Posterior vena cava (tissue), 2 donors: ENCODE measurements at regions not wholly inside any gene's neighbourhood (a gene's known extent, or its start where the extent isn't known, plus 50 kb on each side); places are given as distances from the start of the nearest gene placed in this dataset.
"Not testable (repeated sequence)": the region's sequence is repeated elsewhere in the genome, so short reads cannot be mapped to it uniquely, and the experiment has no call there.

ENCODE experiments used
- DNase-seq: peaks from one replicate; pipeline ENCODE4 v3.0.0-alpha.2; 2020; ENCODE audit warnings: low spot score
- intact Hi-C, 2 donors: fragments of 100-400 bp; cut with DNase I; formaldehyde crosslinking; loops; one replicate each; pipeline versions ENCODE4 v1.14.1 to v1.14.2; 2022 to 2023
- donor health status: DM: yes; HTN: yes; CAD: no.
- donor health status: DM: yes; HTN: yes; CAD: no.

DNA sequence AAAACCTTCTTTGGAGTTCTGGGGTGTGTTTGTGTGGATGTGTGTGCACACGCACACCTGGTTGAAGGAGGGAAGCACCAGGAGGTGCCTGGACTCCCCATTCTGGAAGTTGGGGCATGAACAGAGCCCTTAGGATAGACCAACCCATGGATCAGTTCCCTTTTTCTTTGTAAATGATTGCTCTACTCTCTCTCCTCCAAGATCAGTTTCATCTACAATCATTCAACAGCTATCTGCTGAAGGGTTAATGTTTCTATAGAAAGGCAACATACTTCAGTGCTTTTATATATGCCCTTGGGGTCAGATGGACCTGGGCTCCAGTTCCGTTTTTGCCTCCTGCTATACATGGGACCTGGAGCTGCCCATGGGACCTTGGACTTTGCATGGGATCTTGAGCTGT, 352.1 kb upstream of the CFAP20DC start:
- no peak for DNase-seq
- intact Hi-C loops, result no loop called here

- intact Hi-C loops, result no loop called here
Measured at GRCh38 chr3:59392116-59392515, 342.3 kb upstream of the CFAP20DC start.

DNA sequence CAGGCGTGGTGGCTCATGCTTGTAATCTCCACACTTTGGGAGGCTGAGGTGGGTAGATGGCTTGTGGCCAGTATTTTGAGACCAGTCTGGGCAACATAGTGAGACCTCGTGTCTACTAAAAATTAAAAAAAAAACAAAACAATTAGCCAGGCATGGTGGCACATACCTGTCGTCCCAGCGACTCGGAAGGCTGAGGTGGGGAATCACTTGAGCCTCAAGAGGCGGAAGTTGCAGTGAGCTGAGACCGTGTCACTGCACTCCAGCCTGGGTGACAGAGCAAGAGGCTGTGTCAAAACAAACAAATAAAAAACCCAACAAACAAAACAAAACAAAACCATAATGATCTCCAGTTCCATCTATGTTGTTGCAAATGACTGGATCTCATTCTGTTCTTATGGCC, 341.3 kb upstream of the CFAP20DC start:
- DNase-seq, result no peak
- intact Hi-C loops, result no loop called here

More at GRCh38 chr3:59392116-59392515, 342.3 kb upstream of the CFAP20DC start:
- DNase-seq, result no peak

DNA sequence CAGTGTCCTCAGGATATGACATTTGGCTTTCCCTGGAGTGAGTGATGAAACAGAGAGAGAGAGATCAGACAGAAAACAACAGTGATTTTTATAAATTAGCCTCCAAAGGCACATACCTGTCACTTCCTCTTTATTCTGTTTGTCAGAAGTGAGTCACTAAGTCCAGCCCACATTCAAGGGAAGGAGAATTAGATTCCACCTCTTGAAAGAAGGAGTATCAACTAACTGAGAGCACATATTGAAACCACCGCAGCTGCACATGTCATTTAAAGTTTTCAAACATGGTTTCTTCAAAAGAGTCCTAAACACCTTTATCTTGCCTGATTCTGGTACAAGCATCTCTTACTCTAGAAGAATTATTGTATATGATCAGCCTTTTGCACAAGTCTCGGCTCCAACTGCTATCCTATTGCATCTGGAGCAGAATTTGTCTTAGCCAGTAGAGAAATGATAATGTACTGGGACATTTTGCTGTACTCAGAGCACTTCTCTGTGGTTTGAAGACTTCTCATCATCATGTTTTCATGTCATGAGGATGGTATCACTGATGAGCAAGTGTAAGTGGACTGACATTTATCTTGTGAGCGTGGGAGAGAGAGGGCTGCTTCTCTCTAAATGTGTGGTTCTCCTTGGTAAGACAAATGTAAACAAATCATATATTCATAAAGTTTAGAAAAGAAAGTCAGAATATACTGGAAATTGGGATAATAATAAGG, 338.9 kb upstream of the CFAP20DC start:
- DNase-seq, result no peak
- intact Hi-C loops, result no loop called here

DNA sequence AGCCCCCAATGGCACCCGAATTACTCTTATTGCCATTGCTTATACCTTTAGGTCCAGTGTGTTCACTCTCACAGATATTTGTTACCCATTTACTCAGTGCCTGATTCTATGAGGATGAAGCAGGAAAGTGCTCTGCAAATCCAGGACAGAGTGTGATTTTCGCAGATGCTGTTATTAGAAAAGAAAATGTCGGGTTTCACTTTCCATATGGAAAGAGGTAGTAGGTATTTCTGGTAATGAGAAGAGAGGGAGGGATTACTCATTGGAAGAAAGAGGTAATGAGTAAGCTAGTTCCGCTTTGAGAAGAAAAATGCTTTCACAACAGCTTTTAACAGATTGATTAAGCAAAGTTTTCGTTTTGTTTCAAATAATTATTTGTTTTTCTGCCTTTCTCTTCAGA, 336.3 kb upstream of the CFAP20DC start:
- no peak for DNase-seq
- intact Hi-C loops, result no loop called here

DNA sequence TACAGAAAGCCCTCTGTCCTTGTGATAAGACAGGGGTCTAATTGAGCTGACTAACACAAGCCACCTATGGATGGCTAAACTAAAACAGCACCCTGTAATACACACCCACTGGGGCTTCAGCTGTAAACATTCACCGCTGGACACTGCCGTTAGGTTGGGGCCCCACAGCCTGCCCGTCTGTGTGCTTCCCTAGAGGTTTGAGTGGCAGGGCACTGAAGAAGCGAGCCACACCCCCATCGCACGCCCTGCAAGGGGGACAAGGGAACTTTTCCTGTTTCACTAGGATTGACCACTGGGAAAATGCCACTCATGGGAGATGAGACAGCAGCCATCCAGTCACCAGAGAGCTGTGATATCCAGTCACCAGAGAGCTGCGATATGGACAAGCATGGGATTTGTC, 335.7 kb upstream of the CFAP20DC start:
- DNase-seq, result no peak
- intact Hi-C loops, result no loop called here

- intact Hi-C loops, result no loop called here
- no peak for DNase-seq
Measured at GRCh38 chr3:59381282-59381681, 331.5 kb upstream of the CFAP20DC start.

- DNase-seq, result no peak
- intact Hi-C loops, result no loop called here
Measured at GRCh38 chr3:59380146-59380545, 330.3 kb upstream of the CFAP20DC start.

DNA sequence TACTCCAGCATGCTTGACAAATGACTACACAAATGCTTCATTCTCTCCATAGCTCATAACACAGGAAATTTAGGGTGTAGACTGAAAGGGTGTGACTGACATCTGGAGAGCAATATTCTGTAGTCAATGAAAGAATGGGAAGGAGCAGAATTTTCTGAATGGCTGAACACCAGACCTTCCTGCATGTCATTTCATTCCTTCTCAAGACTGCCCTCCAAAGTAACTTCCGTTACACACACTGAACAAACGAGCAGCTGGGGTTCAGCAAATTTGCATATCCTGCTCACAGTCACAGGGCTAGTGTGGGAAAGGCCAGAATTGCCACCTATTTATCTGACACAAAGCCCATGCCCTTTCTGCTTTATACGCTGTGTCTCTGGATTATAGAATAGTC, 325.0 kb upstream of the CFAP20DC start:
- intact Hi-C loops, result no loop called here
- no peak for DNase-seq

DNA sequence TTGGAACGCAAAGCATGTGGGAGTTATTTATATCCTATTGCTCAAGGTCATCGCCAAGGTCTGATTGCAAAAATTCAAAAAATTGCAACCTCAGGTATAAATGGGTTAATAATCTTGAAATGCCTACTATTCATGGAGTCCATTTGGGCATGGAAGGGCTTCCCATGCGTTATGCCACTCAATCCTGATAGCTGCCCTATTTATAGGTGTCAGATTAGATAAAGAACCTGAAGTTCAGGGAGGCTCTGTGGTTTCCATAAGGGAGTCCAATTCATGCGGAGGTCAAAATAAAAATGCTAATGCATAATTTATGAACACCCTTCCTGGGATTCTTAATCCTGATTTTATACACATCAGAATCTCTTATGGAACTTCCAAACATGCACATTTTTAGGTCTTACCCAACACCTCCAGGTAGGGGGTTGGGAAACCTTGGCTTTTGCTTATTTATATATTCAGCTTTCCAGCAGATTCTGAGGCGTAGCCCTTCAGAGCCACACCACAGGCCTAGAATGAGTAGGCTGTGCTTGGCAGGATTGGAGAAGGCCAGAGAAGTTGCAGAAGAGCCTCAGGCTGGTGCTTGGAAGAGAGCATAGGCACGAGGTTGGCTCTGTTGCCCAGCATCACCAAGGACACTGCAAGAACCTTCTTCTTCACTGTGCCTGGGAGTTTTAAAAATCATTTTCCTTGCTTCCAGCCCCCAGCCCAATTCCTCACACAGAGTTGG, 324.4 kb upstream of the CFAP20DC start:
- DNase-seq, result no peak
- intact Hi-C loops, result no loop called here

DNA sequence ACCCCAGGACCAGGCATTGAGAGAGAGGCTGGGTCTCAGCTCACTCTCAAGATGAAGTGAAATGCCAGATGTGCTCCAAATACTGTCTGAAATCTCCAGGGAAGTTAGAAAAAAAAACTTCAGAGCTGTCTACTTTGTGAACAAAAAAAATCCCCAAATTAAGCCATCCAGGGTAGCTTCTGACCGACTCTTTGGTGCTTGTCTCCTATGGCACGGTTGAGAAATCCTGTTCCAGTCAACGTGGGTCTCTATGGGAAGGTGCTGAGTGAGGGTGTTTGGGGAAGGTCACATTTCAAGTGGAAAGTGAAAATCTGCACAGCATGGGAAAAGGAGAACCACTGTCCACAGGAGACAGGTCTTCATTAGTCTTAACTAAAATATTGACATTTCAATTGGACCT, 322.5 kb upstream of the CFAP20DC start:
- no peak for DNase-seq
- intact Hi-C loops, result no loop called here

DNA sequence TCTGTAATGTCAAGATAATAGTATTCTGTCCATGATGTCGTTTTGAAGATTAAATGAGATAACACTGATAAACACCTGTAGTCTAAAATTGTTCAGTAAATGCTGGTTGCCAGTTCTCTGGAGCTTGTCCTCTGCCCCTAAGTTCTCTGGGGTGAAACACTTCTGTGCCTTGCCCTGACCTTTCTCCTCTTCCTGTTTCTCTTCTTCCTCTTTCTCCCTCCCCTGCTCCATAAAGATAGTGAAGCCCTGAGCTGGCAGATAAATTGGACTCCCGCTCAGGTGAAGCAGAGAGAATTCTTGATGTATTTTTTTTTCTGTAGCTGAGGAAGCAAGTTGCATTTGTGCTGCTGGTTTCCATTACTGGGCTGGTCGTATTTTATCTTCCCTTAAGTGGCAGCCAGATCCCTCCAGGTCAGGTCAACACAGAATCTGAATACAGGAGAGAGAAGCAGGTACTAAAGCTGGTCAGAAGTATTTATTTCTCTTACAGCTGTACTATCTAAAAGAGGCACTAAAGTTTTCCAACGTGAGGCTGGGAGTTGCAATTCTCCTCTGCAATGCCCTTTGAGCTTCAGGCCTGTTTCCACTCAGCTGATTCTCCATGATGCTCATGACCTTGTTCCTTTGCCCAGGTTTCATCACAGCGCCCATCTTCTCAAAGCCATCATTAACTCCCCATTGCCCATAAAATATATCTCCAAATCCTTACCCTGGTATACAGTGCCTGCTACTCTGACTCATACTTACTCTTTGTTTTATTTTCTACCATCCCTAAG, 319.3 kb upstream of the CFAP20DC start:
- no peak for DNase-seq
- intact Hi-C loops, result no loop called here

DNA sequence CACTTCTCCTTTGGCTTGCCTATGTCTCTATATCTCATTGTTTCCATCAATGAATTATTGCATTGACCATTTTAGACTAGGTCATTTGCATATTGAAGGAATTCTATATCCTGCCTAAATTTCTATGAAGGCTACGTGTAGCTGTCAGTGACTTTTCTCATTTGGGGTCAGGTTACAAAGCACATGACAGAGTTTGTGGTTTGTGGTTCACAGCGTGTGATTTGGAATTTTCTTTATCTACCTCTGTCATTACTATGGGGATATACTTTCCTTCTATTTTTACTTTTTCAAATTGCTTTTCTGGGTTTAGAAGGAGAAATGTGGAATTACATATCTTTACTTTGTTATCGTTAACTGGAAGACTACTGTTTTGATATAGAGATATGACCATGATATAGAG, 317.3 kb upstream of the CFAP20DC start:
- intact Hi-C loops, result no loop called here
- no peak for DNase-seq

- intact Hi-C loops, result no loop called here
- no peak for DNase-seq
Measured at GRCh38 chr3:59366218-59366617, 316.4 kb upstream of the CFAP20DC start.

DNA sequence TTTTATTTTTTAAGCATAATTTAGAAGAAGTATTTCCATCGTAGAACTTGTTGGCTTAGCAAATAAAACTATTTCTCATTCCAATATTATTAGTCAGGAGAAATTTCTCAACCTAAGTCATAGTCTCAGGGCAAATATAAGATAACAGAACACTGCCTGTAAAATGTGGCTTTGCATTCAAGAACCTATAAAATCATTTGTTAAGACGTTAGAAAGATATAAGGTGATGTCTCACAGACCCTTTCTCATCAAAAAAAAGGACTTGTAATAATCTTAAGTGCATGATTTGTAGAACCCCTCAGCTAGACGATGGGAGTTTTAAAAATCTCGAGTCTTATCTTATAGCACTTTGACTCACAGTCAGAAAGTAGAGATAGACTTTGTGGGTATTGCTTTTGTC, 314.7 kb upstream of the CFAP20DC start:
- intact Hi-C loops, result no loop called here
- no peak for DNase-seq

- intact Hi-C loops, DNase-seq: not testable (repeated sequence)
Measured at GRCh38 chr3:59360312-59360711, 310.5 kb upstream of the CFAP20DC start.

DNA sequence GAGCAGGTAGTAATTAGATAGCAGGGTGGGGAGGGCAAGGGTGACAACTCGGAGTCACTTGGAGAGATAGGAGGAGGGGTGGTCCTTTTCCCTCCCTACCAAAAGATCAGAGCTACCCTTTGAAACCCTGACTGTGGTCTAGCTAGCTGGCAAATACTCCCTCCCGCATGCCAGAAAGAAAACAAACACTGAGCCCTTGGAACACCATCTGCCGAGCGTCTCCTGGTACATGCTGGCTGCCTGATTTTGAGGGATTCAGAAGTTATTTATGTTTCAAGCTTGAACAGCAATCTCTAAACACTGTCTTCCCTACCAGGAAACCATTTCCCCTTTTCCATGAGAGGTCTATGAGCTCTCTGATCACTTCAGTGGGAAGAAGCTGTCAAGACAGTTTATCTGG, 291.6 kb upstream of the CFAP20DC start:
- intact Hi-C loops, result loop anchor here in 1 of 2 donors (5.0 kb wide), 1 partner anchor 1931 kb away; no protein-coding TSS in a partner anchor
- DNase-seq, result no peak

GRCh38 chr3:59339818-59340217, 290.0 kb upstream of the CFAP20DC start:
- intact Hi-C loops, result loop anchor here in 1 of 2 donors (5.0 kb wide), 1 partner anchor 1932 kb away; no protein-coding TSS in a partner anchor

DNA sequence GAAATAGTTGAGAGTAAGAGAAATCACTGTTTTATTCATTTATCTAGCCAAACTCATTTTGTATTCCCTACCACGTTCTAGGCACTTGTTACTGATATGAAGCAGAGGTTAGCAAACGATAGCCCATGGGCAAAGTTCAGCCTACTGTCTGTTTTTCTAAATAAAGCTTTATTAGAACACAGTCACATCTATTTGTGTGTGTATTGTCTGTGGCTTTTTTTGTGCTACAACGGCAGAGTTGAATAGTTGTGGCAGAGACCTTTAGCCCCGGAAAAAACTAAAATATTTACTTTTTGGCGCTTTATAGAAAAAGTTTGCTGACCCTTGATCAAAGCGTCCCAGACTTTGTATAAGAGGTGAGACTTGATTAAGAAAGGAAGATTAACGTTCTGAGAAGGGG, 289.1 kb upstream of the CFAP20DC start:
- intact Hi-C loops, result no loop called here
- DNase-seq, result no peak

More at GRCh38 chr3:59339818-59340217, 290.0 kb upstream of the CFAP20DC start:
- no peak for DNase-seq

DNA sequence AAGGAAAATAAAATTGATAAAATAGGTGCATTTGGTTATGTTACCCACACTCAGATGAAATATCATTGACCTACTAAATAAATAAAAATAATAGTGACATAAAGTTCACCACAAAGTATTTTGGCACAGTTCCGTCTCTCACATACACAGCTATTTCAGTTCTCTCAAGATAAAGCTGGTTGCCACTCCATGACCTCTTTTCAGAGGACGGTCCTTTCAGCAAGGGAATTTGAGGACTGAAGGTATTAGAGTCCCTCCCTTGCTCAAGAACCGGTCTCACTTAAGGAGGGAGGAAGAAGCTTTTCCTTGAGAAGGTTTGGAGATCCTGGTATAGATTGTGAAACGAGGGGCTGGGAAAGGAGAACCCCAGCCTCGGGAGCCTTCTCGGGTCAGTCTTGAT, 285.5 kb upstream of the CFAP20DC start:
- no peak for DNase-seq
- intact Hi-C loops, result no loop called here
